ENCODE measurements at regions not wholly inside any gene's neighbourhood (a gene's known extent, or its start where the extent isn't known, plus 50 kb on each side); places are given as distances from the start of the nearest gene placed in this dataset.

DNA sequence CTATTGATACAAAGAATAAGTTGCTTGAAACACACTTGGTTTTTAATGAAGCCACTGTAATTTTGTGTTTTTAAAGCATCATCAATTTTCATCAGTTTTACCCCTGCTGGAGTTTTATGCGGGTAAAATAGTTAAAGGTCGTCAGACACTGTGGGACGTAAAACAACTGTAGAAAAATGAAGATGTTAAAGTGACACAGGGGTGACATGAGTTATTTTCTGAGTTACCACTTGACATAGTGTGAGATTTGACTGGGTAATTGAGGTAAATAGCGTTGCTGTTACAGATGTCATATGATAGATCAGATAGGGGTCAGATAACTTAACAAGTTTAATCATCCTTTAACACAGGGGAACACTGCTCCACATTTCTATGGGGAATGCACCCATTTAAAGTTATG lies 297.6 kb downstream of the CHL1 start:
- no peaks in the 10 kb centered on the region for H3K36me3 ChIP-seq
- H3K9me3 ChIP-seq (replicated peaks), result no peaks in the 10 kb centered on the region
- no peaks in the 10 kb centered on the region for H3K27me3 ChIP-seq
- H3K27ac ChIP-seq, result no peak overlapping the region
- no peaks in the 10 kb centered on the region for H3K4me1 ChIP-seq
- no peak for DNase-seq
- no peak overlapping the region for H3K4me3 ChIP-seq

- Histone ChIP-seq H3K9me3 (replicated peaks) (no peaks in the 10 kb centered on the region), H3K27me3 (no peaks in the 10 kb centered on the region), H3K4me1 (no peaks in the 10 kb centered on the region), H3K27ac (no peak overlapping the region), H3K4me3 (no peak overlapping the region), H3K36me3 (no peaks in the 10 kb centered on the region)
- DNase-seq, result no peak
Observed at GRCh38 chr3:498487-498886, 301.9 kb downstream of the CHL1 start.

DNA sequence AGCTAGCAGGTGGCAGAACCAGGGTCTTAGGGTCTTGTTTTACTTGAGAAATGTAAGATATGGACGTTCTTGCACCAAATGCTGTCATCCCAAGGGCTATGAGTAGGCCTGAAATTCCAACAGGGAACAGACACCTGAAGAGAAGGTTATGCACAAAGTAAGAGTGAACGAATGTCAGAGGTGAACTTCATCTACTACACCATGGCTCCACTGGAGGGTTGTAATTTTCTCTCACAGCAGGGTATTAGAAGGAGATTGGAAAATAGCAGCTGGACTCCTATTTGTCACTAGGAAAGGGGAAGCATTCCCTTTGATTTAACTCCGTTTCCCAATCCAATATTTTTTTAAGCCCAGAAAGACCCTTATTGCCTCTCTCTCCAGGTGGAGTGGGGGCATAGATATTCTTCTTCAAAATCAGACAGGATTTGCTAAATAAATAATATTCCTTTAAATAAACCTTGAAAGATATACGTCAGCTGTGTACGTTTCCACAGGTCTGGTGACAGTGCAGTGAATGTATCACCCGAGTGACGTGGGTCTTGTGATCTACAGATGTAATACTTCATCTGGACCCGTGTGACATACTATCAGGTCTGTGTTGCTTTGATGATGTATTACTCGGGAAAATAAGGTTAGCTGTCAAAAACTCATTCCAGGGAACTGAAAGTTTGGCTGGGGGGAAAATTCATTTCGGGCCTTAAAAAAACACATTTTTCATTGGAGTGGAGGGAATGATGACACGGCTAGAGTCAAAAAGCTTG lies 302.6 kb downstream of the CHL1 start:
- no peaks in the 10 kb centered on the region for H3K9me3 ChIP-seq (replicated peaks)
- no peaks in the 10 kb centered on the region for H3K36me3 ChIP-seq
- DNase-seq, result no peak
- H3K27ac ChIP-seq, result no peak overlapping the region
- H3K4me3 ChIP-seq, result no peak overlapping the region
- H3K27me3 ChIP-seq, result no peaks in the 10 kb centered on the region
- no peaks in the 10 kb centered on the region for H3K4me1 ChIP-seq

GRCh38 chr3:502486-502885 lies 305.9 kb downstream of the CHL1 start:
- H3K4me3 ChIP-seq, result no peak overlapping the region
- H3K9me3 ChIP-seq (replicated peaks), result no peaks in the 10 kb centered on the region
- H3K27ac ChIP-seq, result no peak overlapping the region
- no peaks in the 10 kb centered on the region for H3K4me1 ChIP-seq
- H3K27me3 ChIP-seq, result no peaks in the 10 kb centered on the region
- no peak for DNase-seq
- H3K36me3 ChIP-seq, result no peaks in the 10 kb centered on the region

DNA sequence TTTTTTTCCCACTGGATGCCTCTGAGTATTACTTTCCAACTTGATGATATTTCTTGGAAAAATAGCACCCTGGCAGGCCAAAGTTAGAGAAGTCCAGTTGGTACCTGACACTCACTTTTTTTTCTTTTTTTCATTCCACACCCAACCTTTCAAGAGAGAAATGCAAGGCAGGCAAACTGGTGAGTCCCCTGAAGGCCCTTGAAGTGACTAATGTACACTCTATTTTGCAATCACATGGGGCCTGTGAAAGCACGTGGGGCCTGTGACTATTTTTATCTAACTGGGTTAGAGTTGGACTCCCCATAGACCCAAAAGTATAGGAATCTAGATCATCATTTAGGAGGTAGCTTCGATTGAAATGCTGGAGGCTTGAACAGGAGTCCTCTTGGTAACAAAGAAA lies 316.7 kb downstream of the CHL1 start:
- no peak overlapping the region for H3K27ac ChIP-seq
- no peak overlapping the region for H3K4me3 ChIP-seq
- no peaks in the 10 kb centered on the region for H3K4me1 ChIP-seq
- no peaks in the 10 kb centered on the region for H3K27me3 ChIP-seq
- H3K36me3 ChIP-seq, result no peaks in the 10 kb centered on the region
- no peaks in the 10 kb centered on the region for H3K9me3 ChIP-seq (replicated peaks)
- DNase-seq, result no peak

- Histone ChIP-seq H3K27me3 (no peaks in the 10 kb centered on the region), H3K4me3 (no peak overlapping the region), H3K27ac (no peak overlapping the region), H3K9me3 (replicated peaks) (no peaks in the 10 kb centered on the region), H3K36me3 (no peaks in the 10 kb centered on the region), H3K4me1 (no peaks in the 10 kb centered on the region)
- DNase-seq, result no peak
Observed at GRCh38 chr3:514192-514591, 317.6 kb downstream of the CHL1 start.

- DNase-seq, result no peak
- H3K27me3 ChIP-seq, result no peaks in the 10 kb centered on the region
Observed at GRCh38 chr3:519026-519425, 322.5 kb downstream of the CHL1 start.

GRCh38 chr3:522888-523287 lies 326.3 kb downstream of the CHL1 start:
- no peak overlapping the region for H3K27ac ChIP-seq
- no peaks in the 10 kb centered on the region for H3K4me1 ChIP-seq
- H3K27me3 ChIP-seq, result no peaks in the 10 kb centered on the region

More at GRCh38 chr3:519026-519425, 322.5 kb downstream of the CHL1 start:
- H3K4me1 ChIP-seq, result no peaks in the 10 kb centered on the region
- no peak overlapping the region for H3K27ac ChIP-seq
- no peak overlapping the region for H3K4me3 ChIP-seq
- no peaks in the 10 kb centered on the region for H3K9me3 ChIP-seq (replicated peaks)
- no peaks in the 10 kb centered on the region for H3K36me3 ChIP-seq

DNA sequence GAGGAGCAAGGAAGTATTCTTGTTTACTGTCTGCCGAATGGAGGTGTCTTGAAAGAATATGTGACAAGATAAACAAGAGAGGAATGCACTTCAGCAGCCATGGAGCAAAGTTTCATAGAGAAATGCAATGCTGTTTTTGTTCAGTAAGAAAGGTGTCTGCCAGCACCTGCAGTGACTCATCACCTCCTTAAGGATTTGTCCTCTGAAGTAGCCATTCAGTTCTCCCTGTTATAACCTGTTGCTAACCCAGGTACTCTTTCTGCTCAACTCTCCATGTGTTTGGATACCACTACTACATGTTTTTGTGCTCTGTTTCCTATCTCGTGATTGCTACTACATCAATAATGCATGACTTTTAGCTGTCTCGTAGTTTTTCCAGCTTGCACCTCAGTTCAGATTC lies 328.9 kb downstream of the CHL1 start:
- no peak overlapping the region for H3K4me3 ChIP-seq
- no peak for DNase-seq
- no peaks in the 10 kb centered on the region for H3K27me3 ChIP-seq
- H3K4me1 ChIP-seq, result no peaks in the 10 kb centered on the region
- H3K36me3 ChIP-seq, result no peaks in the 10 kb centered on the region
- no peaks in the 10 kb centered on the region for H3K9me3 ChIP-seq (replicated peaks)
- no peak overlapping the region for H3K27ac ChIP-seq

More at GRCh38 chr3:522888-523287, 326.3 kb downstream of the CHL1 start:
- no peak overlapping the region for H3K4me3 ChIP-seq
- H3K9me3 ChIP-seq (replicated peaks), result no peaks in the 10 kb centered on the region
- no peak for DNase-seq
- H3K36me3 ChIP-seq, result no peaks in the 10 kb centered on the region

DNA sequence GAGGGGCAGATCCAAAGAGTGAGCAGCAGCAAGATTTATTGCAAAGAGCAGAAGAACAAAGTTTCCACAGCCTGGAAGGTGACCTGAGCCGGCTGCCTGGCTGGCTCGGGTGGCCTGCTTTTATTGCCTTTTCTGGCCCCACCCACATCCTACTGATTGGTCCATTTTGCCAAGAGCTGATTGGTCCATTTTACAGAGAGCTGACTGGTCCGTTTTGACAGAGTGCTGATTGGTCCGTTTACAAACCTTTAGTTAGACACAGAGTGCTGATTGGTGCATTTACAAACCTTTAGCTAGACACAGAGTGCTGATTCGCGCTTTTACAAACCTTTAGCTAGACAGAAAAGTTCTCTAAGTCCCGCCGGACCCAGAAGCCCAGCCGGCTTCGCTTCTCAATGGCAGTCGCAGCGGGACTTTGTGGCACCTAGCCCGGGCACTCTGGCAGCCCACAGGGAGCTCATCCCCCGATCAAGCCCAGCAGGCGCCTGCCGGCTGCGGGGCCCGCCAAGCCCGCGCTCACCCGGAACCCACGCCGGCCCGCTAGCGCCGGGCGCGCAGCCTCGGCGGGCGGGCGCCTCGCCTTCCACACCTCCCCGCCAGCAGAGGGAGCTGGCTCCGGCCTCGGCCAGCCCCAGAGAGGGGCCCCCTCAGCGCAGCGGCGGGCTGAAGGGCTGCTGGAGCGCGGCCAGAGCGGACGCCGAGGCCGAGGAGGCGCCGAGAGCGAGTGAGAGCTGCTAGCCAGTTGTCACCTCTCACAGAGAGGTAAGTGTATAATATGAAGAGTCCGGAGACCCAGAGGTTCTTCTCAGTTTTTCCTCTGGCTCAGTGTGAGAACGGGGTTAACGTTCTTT lies 339.2 kb downstream of the CHL1 start:
- Histone ChIP-seq H3K9me3 (replicated peaks) (no peaks in the 10 kb centered on the region), H3K27ac (no peak overlapping the region), H3K27me3 (no peaks in the 10 kb centered on the region), H3K4me3 (no peak overlapping the region), H3K4me1 (no peaks in the 10 kb centered on the region), H3K36me3 (no peaks in the 10 kb centered on the region)
- DNase-seq, result no peak

GRCh38 chr3:536417-536813 lies 339.9 kb downstream of the CHL1 start:
- no peaks in the 10 kb centered on the region for H3K36me3 ChIP-seq
- no peak overlapping the region for H3K4me3 ChIP-seq
- no peak overlapping the region for H3K27ac ChIP-seq
- no peaks in the 10 kb centered on the region for H3K4me1 ChIP-seq
- H3K9me3 ChIP-seq (replicated peaks), result no peaks in the 10 kb centered on the region
- no peak for DNase-seq
- no peaks in the 10 kb centered on the region for H3K27me3 ChIP-seq

DNA sequence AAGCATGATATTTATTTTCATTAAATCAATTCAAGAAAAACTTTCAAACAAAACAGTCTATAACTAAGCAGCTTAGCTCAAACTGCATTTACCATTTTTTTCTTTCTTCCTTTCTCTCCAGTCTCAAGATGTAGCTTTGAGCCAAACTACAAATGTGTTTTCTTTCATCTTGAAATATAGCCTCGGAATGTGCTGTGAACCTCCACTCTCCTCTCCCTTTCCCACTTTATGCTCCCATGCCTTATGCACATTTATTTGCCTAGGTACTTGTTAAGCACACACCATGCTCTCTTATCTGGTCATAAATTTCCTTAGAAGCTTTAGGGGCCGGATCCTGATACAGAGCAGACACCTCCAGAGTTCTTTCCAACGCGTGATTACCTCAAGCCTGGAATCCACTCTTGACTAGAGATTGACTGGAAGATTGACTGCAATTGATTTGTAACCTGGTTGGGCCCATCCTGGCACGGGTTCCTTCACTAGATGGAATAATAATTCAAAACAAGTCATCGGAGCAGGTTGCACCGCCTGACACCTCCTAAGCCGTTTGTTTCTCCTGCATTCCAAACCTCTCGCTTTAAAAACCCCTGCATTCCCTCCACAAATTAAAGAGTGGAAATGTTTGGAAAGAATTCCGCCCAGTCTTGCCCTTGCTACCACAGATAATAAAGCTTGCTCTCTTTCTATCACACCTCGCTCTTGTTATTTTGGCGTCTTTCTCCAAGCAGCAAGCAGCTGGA lies 344.7 kb downstream of the CHL1 start:
- no peak for DNase-seq
- peaks cover 3% of the 10 kb centered on the region; the same call in 1 of the 2 replicates for H3K4me1 ChIP-seq
- no peaks in the 10 kb centered on the region for H3K27me3 ChIP-seq
- no peaks in the 10 kb centered on the region for H3K36me3 ChIP-seq
- no peaks in the 10 kb centered on the region for H3K9me3 ChIP-seq (replicated peaks)
- H3K4me3 ChIP-seq, result no peak overlapping the region
- no peak overlapping the region for H3K27ac ChIP-seq

DNA sequence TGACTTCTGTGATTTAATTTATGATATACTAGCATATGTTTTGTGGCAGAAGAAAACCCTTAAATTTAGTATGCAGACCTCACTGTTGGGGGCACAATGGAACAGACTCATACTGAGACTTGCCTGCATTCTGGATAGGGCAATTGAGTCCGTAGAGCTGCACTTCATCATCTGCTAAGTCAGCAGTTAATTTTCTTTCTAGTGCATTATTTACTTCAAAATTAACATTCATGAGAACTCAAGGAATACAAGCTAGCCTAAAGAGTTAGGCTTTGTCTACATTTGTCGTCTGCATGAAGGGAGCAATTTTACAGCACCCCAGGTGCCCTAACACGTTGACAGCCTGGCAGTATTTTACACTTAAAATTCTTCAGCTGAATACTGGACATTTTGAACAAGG lies 345.5 kb downstream of the CHL1 start:
- no peak for DNase-seq
- Histone ChIP-seq H3K27me3 (no peaks in the 10 kb centered on the region), H3K27ac (no peak overlapping the region), H3K4me3 (no peak overlapping the region), H3K9me3 (replicated peaks) (no peaks in the 10 kb centered on the region), H3K4me1 (peaks cover 7% of the 10 kb centered on the region; the same call in 1 of the 2 replicates), H3K36me3 (no peaks in the 10 kb centered on the region)

- Histone ChIP-seq H3K27ac (0 out of 2 replicates have a peak overlapping the region, but pooled peaks have one; percentile 45), H3K36me3 (no peaks in the 10 kb centered on the region), H3K4me3 (no peak overlapping the region), H3K4me1 (peaks cover 19% of the 10 kb centered on the region), H3K9me3 (replicated peaks) (no peaks in the 10 kb centered on the region), H3K27me3 (no peaks in the 10 kb centered on the region)
- peak in 1 of 2 experiments; percentile 38 for DNase-seq
Observed at GRCh38 chr3:549636-550035, 353.1 kb downstream of the CHL1 start.

DNA sequence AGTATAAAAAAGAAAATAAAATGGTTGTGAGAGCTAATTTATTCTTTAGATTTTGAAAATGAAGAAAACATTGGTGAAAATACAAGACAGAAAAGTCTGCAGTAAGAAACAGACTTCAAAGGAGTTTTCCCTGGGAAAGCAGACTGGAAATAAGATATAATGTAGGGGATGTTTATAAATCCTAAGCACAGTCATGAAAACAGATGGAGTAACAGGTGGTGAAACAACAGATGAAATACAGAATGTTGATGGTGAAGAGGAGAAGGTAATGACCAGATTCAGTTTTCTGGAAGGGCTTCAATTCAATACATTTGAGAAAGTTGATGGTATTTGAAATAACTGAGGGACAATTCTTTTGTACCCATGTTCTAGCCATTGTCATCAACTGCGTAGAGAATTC lies 353.9 kb downstream of the CHL1 start:
- DNase-seq, result peak in 1 of 2 experiments; percentile 51
- Histone ChIP-seq H3K4me3 (no peak overlapping the region), H3K27ac (peak overlapping the region; percentile 45), H3K36me3 (no peaks in the 10 kb centered on the region), H3K27me3 (no peaks in the 10 kb centered on the region), H3K9me3 (replicated peaks) (no peaks in the 10 kb centered on the region), H3K4me1 (peaks cover 19% of the 10 kb centered on the region)

All from SJCRH30 (cell line).